ENCODE measurements at regions not wholly inside any gene's neighbourhood (a gene's known extent, or its start where the extent isn't known, plus 50 kb on each side); places are given as distances from the start of the nearest gene placed in this dataset.

GRCh38 chr18:10169814-10170213 is 256.0 kb downstream of the VAPA start:
- TF ChIP-seq, protein P1, sequence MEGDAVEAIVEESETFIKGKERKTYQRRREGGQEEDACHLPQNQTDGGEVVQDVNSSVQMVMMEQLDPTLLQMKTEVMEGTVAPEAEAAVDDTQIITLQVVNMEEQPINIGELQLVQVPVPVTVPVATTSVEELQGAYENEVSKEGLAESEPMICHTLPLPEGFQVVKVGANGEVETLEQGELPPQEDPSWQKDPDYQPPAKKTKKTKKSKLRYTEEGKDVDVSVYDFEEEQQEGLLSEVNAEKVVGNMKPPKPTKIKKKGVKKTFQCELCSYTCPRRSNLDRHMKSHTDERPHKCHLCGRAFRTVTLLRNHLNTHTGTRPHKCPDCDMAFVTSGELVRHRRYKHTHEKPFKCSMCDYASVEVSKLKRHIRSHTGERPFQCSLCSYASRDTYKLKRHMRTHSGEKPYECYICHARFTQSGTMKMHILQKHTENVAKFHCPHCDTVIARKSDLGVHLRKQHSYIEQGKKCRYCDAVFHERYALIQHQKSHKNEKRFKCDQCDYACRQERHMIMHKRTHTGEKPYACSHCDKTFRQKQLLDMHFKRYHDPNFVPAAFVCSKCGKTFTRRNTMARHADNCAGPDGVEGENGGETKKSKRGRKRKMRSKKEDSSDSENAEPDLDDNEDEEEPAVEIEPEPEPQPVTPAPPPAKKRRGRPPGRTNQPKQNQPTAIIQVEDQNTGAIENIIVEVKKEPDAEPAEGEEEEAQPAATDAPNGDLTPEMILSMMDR (IDR thresholded peaks at IDR 0.05; ENCODE audit: insufficient read depth, low read depth, low read length): no peak
- TF ChIP-seq EZH2 (IDR thresholded peaks at IDR 0.05; ENCODE audit: insufficient read depth, low read length): no peak

Data from astrocyte (in vitro differentiated cells and primary cell).